ENCODE measurements at regions not wholly inside any gene's neighbourhood (a gene's known extent, or its start where the extent isn't known, plus 50 kb on each side); places are given as distances from the start of the nearest gene placed in this dataset.

DNA sequence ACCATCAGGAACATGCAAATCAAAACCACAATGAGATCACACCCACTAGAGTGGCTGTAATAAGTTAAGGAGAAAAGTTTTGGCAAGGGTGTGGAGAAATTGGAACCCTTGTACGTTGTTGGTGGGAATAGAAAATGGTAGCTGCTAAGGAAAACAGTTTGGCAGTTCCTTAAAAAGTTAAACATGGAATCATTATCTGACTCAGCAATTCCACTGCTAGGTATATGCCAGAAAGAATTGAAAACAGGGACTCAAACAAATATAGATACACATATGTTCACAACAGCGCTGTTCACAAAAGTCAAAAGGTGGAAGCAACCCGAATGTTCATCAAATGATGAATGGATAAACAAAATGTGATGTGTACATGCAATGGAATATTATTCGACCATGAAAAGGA is 138.8 kb upstream of the ATP2B2 start:
- no peak for TF ChIP-seq CTCF (IDR thresholded peaks at IDR 0.05)
- TF ChIP-seq POLR2A (IDR thresholded peaks at IDR 0.05) = no peak
